Anterior cingulate cortex (tissue), 58 donors: ENCODE measurements at regions not wholly inside any gene's neighbourhood (a gene's known extent, or its start where the extent isn't known, plus 50 kb on each side); places are given as distances from the start of the nearest gene placed in this dataset.

ENCODE experiments used
- DNase-seq, 58 donors: peaks; one replicate each; lab custom pipeline; 2025; lab: John Stamatoyannopoulos, UW

- DNase-seq: no peak
Measured at GRCh38 chr6:23389386-23389785, 736.6 kb upstream of the NRSN1 start.

DNA sequence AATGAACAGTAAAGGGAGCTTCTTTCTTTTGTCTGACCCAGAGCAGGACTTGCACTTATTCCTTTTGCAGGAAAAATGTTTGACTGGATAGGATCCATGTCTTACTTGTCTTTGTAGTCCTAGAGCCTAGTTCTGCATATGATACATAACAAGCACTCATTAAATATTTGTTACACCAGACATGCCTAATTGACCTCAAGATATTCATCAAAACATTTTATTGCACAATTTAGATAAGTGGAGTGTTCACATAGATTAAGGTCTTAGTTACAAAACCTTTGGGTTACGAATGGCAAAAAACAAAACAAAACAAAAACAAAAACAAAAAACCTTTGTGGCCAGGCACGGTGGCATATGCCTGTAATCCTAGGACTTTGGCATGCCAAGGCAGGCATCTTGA is 735.8 kb upstream of the NRSN1 start:
- DNase-seq: no peak

GRCh38 chr6:23394681-23395080 is 731.3 kb upstream of the NRSN1 start:
- DNase-seq: no peak

DNA sequence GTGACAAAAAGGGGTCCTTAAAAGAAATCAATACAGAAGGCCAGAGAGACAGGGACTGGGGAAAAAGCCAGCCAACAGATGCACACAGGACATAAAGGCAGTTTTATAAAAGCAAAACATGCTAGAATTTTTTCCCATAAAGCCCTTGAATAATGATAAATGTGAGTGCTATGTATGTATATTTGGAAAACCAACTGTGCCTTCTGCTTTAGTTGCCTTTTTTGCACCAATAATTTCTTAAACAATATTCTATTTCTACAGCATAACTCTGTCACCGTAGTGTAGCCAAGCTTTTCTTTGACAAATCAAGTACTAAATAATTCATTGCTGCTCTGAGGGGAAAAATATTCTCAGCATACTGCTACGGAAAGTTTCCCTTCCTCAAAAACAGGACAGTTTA is 730.6 kb upstream of the NRSN1 start:
- no peak for DNase-seq

DNA sequence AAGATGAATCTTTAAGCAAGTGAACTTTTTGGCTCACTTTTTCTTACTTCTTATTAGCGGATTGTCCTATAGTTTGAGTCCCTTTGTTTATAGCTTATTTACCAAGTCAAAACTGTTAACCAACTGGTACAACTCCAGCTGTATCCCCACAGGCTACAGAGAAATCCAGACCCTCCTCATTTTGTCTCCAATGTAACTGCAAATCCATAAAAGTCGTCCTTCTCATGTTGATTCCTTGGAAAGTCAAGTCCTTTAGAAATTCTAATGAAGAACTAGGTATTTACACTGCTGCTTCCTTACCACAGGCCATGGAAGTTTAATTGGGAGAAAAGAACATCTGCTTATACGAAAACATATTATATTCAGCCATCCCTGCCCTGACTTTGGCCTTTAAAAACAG is 729.1 kb upstream of the NRSN1 start:
- no peak for DNase-seq

DNA sequence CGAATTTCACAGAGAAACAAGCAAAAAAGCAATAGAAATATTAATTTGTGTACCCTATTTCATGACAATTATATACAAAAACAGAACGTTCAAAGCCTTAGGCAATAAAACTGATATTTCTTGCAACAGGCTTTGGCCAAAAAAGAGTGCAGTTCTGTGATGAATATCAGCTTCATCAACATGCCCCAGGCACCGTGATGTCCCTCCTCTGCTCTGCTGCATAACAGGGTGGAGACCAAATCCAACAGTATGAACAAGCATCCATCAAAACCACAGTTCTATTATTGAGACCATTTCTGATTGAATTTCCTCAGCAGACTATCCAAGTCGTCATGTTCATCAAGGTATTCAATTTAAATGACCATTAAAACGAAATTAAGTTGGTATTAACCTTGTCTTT is 722.6 kb upstream of the NRSN1 start:
- DNase-seq: no peak

- no peak for DNase-seq
Measured at GRCh38 chr6:23409531-23409930, 716.5 kb upstream of the NRSN1 start.

- no peak for DNase-seq
Measured at GRCh38 chr6:23410439-23410838, 715.6 kb upstream of the NRSN1 start.

DNA sequence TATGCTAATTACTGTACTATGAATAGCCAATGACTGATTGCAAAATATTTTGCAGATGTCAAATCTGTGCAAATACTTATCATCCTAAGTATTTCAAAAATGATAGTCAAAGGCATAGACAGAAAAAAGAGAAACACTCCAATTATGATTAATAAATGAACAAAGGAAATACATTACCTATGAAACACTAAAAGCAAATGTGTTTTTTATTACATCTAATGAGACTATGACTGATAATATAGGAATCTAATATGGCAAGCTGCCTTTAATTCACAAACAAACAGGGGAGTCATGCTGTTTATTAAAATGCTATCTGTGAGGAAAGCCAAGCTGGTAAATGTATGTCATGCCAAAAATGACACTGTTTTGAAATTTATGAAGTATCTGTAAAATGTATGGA is 713.2 kb upstream of the NRSN1 start:
- DNase-seq: no peak

GRCh38 chr6:23413327-23414050 is 712.5 kb upstream of the NRSN1 start:
- no peak for DNase-seq

GRCh38 chr6:23414051-23414445 is 712.0 kb upstream of the NRSN1 start:
- peak in 1 of 58 donors; percentile 3 for DNase-seq

GRCh38 chr6:23414922-23415321 is 711.1 kb upstream of the NRSN1 start:
- DNase-seq: no peak

GRCh38 chr6:23415819-23416427 is 710.1 kb upstream of the NRSN1 start:
- no peak for DNase-seq

GRCh38 chr6:23417133-23417532 is 708.9 kb upstream of the NRSN1 start:
- DNase-seq: no peak

GRCh38 chr6:23418095-23418494 is 707.9 kb upstream of the NRSN1 start:
- DNase-seq: no peak

DNA sequence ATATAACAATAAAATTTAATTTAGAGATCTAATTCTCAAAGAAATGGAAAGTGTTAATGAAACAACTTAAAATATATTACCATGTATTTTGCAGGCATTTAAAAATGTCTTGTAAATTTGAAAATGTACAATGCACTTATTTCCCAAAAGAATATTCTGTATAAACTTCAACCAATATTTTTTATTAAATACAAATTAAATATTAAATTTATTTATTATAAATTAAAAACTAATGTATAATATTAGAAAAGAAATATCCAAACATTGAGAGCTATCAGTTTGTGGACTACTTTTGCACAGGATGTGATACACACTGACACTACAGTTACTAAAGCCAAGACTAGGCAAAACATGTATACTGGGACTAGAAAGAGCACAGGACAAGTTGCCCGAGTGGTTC is 707.0 kb upstream of the NRSN1 start:
- DNase-seq: no peak

GRCh38 chr6:23420659-23421350 is 705.2 kb upstream of the NRSN1 start:
- no peak for DNase-seq

DNA sequence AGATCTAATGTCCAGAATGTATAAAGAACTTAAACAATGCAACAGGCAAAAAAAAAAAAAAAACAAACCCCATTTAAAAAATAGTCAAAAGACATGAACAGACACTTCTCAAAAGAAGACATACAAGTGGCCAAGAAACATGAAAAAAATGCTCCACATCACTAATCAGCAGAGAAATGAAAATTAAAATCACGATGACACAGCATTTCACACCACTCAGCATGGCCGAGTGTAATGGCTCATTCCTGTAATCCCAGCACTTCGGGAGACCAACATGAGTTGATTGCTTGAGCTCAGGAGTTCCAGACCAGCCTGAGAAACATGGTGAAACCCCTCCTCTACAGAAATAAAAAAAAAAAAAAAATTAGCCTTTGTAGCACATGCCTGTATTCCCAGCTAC is 701.4 kb upstream of the NRSN1 start:
- no peak for DNase-seq

- DNase-seq: no peak
Measured at GRCh38 chr6:23435126-23435525, 690.9 kb upstream of the NRSN1 start.

- no peak for DNase-seq
Measured at GRCh38 chr6:23435798-23436197, 690.2 kb upstream of the NRSN1 start.

GRCh38 chr6:23441808-23442461 is 684.1 kb upstream of the NRSN1 start:
- DNase-seq: peak in 1 of 58 donors; percentile 35
